AG04450 (cell line): ENCODE measurements at regions not wholly inside any gene's neighbourhood (a gene's known extent, or its start where the extent isn't known, plus 50 kb on each side); places are given as distances from the start of the nearest gene placed in this dataset.

Experiments
- CTCF ChIA-PET: fragments of 300-600, 350-600 bp; formaldehyde crosslinking; extraction: SDS; loops from one replicate; lab custom pipeline; 2022; ENCODE audit warnings: antibody characterized with exemption, inconsistent platforms; lab: Charles Lee
- POLR2A ChIA-PET: fragments of 350-600 bp; formaldehyde crosslinking; extraction: SDS; loops from one replicate; lab custom pipeline; 2021; ENCODE audit warnings: antibody characterized with exemption, inconsistent platforms; lab: Yijun Ruan, JAX
- DNase-seq: peaks from one replicate; pipeline ENCODE4 v3.0.0-alpha.2; 2011; ENCODE audit warnings: low read depth, low spot score
- H3K27ac ChIP-seq: one replicate; pipeline ENCODE4 v1.5.1; 2012; ENCODE audit warnings: low read depth, low read length, control low read depth
- H3K27me3 ChIP-seq: one replicate; pipeline ENCODE4 v1.6.0; 2012; ENCODE audit warnings: low read length; ENCODE audit not compliant: control insufficient read depth, insufficient read depth
- H3K4me3 ChIP-seq: 2 replicates; pipeline ENCODE4 v1.5.1; 2011; ENCODE audit warnings: mild to moderate bottlenecking, low read depth, low read length, control low read depth
- H3K9me3 ChIP-seq: 2 replicates; pipeline ENCODE4 v1.5.1; 2012; ENCODE audit warnings: low read length; ENCODE audit not compliant: control insufficient read depth, insufficient read depth
- CTCF ChIP-seq: IDR thresholded peaks from 2 replicates; pipeline ENCODE4 v1.5.1; 2011; ENCODE audit warnings: low read depth, low read length, control low read depth, inconsistent platforms

- Histone ChIP-seq H3K4me3 (no peak overlapping the region), H3K27ac (no peak overlapping the region), H3K27me3 (no peaks in the 10 kb centered on the region), H3K9me3 (no peaks in the 10 kb centered on the region)
- ChIA-PET CTCF (no interaction called here), POLR2A (no interaction called here)
- no peak for DNase-seq
- TF ChIP-seq CTCF: no peak
These were observed 157.8 kb upstream of the TNP1 start for GRCh38 chr2:217017456-217018252.

- no peak for TF ChIP-seq CTCF
- POLR2A ChIA-PET: no interaction called here
- Histone ChIP-seq H3K9me3 (no peaks in the 10 kb centered on the region), H3K4me3 (no peak overlapping the region), H3K27me3 (no peaks in the 10 kb centered on the region), H3K27ac (no peak overlapping the region)
- DNase-seq: no peak
- CTCF ChIA-PET: interaction anchor here (1.3 kb wide), 1 partner anchor 149 kb away, joined by 3 read pairs; no protein-coding TSS in a partner anchor
These were observed 157.0 kb upstream of the TNP1 start for GRCh38 chr2:217016796-217017419.

- no peaks in the 10 kb centered on the region for H3K27me3 ChIP-seq
- no peak overlapping the region for H3K27ac ChIP-seq
- TF ChIP-seq CTCF: no peak
- H3K9me3 ChIP-seq: no peaks in the 10 kb centered on the region
- ChIA-PET CTCF (no interaction called here), POLR2A (no interaction called here)
- H3K4me3 ChIP-seq: no peak overlapping the region
- DNase-seq: no peak
These were observed 154.7 kb upstream of the TNP1 start for GRCh38 chr2:217014328-217015105.

GRCh38 chr2:217013926-217014325 is 154.1 kb upstream of the TNP1 start:
- POLR2A ChIA-PET: no interaction called here
- Histone ChIP-seq H3K27me3 (no peaks in the 10 kb centered on the region), H3K27ac (no peak overlapping the region), H3K4me3 (no peak overlapping the region), H3K9me3 (no peaks in the 10 kb centered on the region)
- CTCF ChIA-PET: no interaction called here
- TF ChIP-seq CTCF: no peak
- no peak for DNase-seq

GRCh38 chr2:217011576-217011975 is 151.7 kb upstream of the TNP1 start:
- H3K27me3 ChIP-seq: no peaks in the 10 kb centered on the region
- no peak overlapping the region for H3K27ac ChIP-seq
- no peak for TF ChIP-seq CTCF
- CTCF ChIA-PET: no interaction called here
- H3K4me3 ChIP-seq: no peak overlapping the region
- POLR2A ChIA-PET: no interaction called here
- no peak for DNase-seq
- no peaks in the 10 kb centered on the region for H3K9me3 ChIP-seq
